GM21723 (cell line): ENCODE measurements at regions not wholly inside any gene's neighbourhood (a gene's known extent, or its start where the extent isn't known, plus 50 kb on each side); places are given as distances from the start of the nearest gene placed in this dataset.

Source experiments
- ATAC-seq: cut with Tn5 transposase; IDR thresholded peaks from one replicate; pipeline ENCODE4 v1.9.1; 2021; ENCODE audit warnings: mild to moderate bottlenecking, moderate library complexity; ENCODE audit not compliant: unreplicated experiment

- ATAC-seq, result no peak
These were observed 99.8 kb upstream of the ADGRL2 start for GRCh38 chr1:81700728-81701470.

- no peak for ATAC-seq
These were observed 101.5 kb upstream of the ADGRL2 start for GRCh38 chr1:81699234-81699633.

- no peak for ATAC-seq
These were observed 105.0 kb upstream of the ADGRL2 start for GRCh38 chr1:81695741-81696140.

GRCh38 chr1:81693316-81693715 lies 107.4 kb upstream of the ADGRL2 start:
- ATAC-seq, result no peak

- no peak for ATAC-seq
These were observed 109.9 kb upstream of the ADGRL2 start for GRCh38 chr1:81690676-81691453.

GRCh38 chr1:81689531-81689941 lies 111.2 kb upstream of the ADGRL2 start:
- ATAC-seq, result no peak

GRCh38 chr1:81682490-81682889 lies 118.2 kb upstream of the ADGRL2 start:
- ATAC-seq, result no peak

- peak; percentile 70 for ATAC-seq
These were observed 119.0 kb upstream of the ADGRL2 start for GRCh38 chr1:81681601-81682266.

GRCh38 chr1:81681114-81681513 lies 119.6 kb upstream of the ADGRL2 start:
- ATAC-seq, result no peak

- no peak for ATAC-seq
These were observed 120.8 kb upstream of the ADGRL2 start for GRCh38 chr1:81679942-81680341.

- ATAC-seq, result no peak
These were observed 122.0 kb upstream of the ADGRL2 start for GRCh38 chr1:81678779-81679178.

GRCh38 chr1:81672766-81673165 lies 128.0 kb upstream of the ADGRL2 start:
- no peak for ATAC-seq

- ATAC-seq, result no peak
These were observed 129.7 kb upstream of the ADGRL2 start for GRCh38 chr1:81671038-81671437.

GRCh38 chr1:81670286-81670685 lies 130.4 kb upstream of the ADGRL2 start:
- no peak for ATAC-seq

GRCh38 chr1:81666586-81666985 lies 134.1 kb upstream of the ADGRL2 start:
- no peak for ATAC-seq

GRCh38 chr1:81664341-81664740 lies 136.4 kb upstream of the ADGRL2 start:
- no peak for ATAC-seq

- no peak for ATAC-seq
These were observed 137.7 kb upstream of the ADGRL2 start for GRCh38 chr1:81662913-81663526.

- ATAC-seq, result no peak
These were observed 140.4 kb upstream of the ADGRL2 start for GRCh38 chr1:81660286-81660685.

GRCh38 chr1:81654657-81655056 lies 146.1 kb upstream of the ADGRL2 start:
- no peak for ATAC-seq

GRCh38 chr1:81654147-81654546 lies 146.6 kb upstream of the ADGRL2 start:
- no peak for ATAC-seq

GRCh38 chr1:81650776-81651175 lies 150.0 kb upstream of the ADGRL2 start:
- no peak for ATAC-seq
